ENCODE measurements at regions not wholly inside any gene's neighbourhood (a gene's known extent, or its start where the extent isn't known, plus 50 kb on each side); places are given as distances from the start of the nearest gene placed in this dataset.

- no peak for DNase-seq
Observed at GRCh38 chr18:78006006-78006773, 756.5 kb downstream of the GALR1 start.

GRCh38 chr18:78006774-78007260 lies 757.2 kb downstream of the GALR1 start:
- peak; percentile 19 for DNase-seq

GRCh38 chr18:78010363-78010762 lies 760.7 kb downstream of the GALR1 start:
- DNase-seq = no peak

DNA sequence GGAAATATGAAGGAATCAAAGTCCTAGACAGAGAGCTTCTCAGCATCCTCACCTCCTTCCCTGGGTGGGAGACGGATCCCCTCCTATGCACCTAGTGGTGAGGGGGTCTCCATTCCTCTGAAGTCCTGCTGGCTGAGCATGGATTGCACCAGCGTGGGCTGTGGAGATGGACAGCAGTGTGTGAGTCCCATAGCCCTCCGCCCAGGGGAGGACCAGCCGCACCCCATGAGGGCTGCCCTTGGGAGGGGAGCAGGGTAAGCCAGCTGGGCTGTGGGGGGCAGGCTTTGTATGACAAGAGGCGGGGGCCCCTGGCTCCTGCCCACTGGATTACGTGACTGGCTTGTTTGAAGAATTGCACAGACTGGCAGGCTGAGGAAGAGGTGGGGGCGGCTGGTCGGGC lies 768.2 kb downstream of the GALR1 start:
- no peak for DNase-seq

DNA sequence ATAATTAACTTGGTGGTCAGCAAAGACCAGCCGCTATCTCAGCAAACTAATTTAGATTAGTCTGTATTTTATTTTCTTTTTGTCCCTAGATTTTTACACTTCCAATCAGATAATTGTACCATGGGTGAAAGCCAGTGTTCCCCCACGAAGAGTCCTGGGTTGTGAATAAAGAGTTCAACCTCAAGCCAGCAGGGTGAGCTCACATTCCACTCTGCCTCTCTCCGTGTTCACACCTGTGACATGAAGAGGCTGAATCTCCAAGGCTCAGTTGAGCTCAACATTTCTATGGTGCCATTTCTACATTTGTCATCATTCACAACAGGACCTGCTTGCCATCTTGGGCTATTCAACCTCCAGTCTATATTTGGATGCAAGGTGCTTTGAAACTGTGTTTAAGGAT lies 771.5 kb downstream of the GALR1 start:
- DNase-seq = no peak

DNA sequence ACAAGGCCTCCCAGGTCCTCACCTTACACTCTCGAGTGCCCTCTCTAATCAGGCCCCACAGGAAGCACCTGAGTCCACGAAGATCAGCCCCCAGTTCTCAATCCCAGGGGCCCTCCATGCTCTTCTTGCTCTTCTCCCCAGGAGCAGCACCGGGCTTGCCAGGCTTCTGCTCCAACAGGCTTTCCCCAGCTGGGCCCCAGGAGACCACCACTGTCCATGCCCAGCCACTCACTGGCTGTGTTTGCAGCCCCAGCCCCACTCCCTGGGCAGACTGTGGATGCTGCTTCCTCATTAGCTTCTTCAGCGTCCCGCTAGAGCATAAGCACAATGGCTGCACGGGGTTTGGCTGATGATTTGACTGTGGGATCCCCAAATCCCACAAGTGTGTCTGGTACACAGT lies 781.9 kb downstream of the GALR1 start:
- DNase-seq = no peak

DNA sequence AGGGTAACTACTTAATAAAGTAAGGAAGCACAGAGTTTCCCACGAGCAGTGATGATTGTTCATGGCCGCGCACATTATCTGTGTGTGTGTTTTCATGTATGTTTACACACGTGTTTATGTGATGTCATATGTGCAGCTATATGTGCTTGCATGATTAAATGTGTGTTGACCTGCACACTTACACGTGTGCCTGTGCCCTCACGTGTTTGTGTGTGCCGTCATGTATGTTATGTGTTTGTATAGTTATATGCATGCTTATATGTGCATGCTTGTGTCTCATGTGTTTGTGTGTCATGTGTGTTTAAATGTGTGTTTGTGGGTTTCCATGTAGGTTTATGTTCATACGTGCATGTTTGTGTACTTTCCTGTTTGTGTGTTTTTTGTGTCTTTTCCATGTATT lies 782.3 kb downstream of the GALR1 start:
- DNase-seq = no peak

DNA sequence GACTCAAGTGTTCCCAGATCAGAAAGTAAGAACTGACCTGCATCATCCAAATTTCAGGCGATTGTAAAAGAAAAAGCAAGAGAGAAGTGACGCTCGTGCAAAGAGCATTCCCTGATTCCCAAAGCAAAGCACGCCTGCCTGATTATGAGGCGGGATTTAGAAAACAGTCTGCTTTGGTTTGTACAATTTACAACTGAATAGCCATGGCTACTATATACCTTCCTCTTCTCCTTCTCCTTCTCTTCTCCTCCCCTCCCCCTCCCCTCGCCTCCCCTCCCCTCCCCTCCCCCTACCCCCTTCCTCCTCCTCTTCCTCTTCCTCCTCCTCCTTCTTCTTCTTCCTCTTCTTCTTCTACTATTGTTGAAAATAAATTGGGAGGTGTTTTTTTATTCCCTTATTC lies 782.9 kb downstream of the GALR1 start:
- no peak for DNase-seq

- no peak for DNase-seq
Observed at GRCh38 chr18:78034755-78035154, 785.1 kb downstream of the GALR1 start.

GRCh38 chr18:78041218-78041617 lies 791.6 kb downstream of the GALR1 start:
- no peak for DNase-seq

- no peak for DNase-seq
Observed at GRCh38 chr18:78046631-78047030, 797.0 kb downstream of the GALR1 start.

- DNase-seq = no peak
Observed at GRCh38 chr18:78049281-78049680, 799.6 kb downstream of the GALR1 start.

DNA sequence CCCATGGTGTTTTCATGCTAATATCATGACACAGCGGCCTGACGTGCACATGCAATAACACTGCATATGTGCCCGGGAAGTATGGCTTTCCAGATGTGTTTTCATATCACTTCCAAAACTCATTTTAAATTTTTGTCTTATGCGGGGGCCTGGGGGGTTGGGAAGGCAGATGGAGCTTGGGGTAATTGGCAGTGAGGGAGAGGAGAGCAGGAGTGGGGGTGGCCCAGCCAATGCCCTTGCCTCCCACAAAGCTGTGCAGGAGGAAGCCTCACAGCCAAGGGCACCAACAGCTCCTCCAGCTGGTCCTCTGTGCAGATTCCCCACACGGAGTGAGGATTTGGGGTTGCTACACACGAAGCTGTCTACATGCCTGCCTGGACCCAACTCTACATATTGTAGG lies 805.2 kb downstream of the GALR1 start:
- DNase-seq = no peak

DNA sequence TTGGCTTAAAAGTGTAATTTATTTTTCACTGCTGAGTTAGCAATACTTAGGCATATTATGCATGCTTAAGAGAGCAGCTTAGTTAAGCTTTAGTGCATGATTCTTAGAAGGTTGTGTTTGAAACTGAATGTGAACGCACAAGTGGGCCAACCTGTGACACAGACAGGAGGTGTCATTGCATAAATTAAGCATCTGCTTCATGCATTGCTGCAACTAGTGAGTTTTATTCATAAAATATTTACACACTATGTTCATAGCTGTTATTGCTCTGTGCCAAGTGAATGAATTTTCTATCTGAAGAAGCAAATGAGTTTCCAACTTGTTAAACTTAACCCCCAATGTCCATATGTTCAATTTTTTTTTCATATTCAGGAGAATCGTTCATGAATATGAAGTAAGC lies 806.4 kb downstream of the GALR1 start:
- DNase-seq = no peak

DNA sequence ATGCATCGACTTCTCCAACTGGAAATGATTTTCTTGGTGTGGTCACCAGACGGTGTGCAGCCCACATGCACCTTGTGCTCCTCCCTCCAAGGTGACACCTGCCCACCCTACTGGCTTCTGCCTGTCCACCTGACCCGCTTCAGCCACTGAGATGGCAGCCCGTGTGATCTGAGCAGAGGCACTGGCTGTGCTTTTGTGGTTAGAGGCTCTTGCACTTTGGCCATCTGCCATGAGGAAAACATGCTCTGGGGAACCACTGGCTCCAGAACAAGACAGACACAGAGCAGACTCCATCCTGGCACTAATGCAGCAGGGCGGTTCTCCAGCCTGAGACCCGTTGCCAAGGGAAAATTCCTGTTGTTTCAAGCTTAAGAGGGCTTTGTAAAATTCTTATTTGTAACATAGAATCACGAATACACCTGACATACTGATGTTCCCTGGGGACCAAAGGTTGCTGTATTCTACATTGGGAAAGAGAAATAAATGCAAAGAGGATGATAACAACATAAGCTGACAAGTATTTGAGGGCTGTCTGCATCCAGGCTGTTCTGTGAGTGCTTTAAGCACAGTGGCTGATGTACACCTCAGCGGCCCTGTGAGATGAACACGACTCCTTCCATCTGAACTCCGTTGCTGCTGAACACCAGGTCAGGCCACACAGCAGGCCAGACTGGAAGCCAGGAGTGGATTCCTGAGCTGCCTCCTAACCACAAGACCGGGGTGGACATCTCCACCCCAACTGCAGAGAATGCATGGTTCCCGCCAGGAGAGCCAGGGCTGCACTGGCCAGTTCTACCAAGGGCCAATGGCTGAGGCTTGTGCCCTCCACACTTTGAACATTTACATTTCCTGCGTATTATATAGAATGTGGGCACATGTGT lies 820.4 kb downstream of the GALR1 start:
- no peak for DNase-seq

DNA sequence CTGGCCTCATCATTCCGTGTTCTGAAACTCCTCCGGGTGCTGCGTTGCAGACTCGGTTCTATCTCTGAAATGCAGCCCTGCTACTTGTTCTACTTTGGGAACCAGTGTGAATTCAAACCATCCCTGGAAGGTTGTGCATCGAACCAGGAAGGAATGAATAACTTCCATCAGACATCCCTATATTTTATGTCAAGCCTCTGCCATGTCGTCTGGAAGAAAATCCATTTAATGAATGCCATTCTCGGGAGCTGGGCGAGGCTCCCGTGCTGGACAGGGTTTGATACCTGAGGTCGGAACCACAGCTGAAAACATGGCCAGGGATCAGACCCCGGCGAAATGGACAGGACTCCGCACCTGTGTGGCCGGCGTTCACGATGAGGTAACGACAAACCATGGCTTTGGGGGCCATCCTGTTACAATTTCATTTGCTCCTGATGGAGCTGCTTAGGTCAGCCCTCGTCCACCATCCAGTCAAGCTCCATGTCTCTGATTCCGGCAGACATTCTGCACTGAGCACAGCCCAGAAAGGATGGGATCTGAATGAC lies 821.6 kb downstream of the GALR1 start:
- no peak for DNase-seq

- DNase-seq = no peak
Observed at GRCh38 chr18:78071776-78072175, 822.1 kb downstream of the GALR1 start.

- no peak for DNase-seq
Observed at GRCh38 chr18:78072375-78072774, 822.7 kb downstream of the GALR1 start.

DNA sequence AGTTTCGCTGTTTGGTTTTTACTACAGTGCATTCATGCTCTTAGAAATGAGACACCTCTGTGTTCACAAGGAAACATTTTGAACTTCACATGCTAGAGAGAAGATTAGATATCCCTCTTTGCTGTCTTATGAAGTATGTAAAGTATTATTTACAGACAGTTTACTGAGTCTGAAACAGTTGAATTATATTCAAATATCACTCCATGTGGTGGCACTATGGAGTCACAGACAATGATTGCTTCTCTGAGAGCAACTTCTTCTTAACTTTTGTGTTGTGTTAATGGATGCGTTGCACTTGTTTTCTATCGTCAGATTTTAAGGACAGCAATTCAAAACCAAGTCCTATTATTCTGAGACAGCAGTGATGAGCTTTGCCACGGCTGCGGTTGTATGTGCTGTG lies 823.6 kb downstream of the GALR1 start:
- peak; percentile 5 for DNase-seq

DNA sequence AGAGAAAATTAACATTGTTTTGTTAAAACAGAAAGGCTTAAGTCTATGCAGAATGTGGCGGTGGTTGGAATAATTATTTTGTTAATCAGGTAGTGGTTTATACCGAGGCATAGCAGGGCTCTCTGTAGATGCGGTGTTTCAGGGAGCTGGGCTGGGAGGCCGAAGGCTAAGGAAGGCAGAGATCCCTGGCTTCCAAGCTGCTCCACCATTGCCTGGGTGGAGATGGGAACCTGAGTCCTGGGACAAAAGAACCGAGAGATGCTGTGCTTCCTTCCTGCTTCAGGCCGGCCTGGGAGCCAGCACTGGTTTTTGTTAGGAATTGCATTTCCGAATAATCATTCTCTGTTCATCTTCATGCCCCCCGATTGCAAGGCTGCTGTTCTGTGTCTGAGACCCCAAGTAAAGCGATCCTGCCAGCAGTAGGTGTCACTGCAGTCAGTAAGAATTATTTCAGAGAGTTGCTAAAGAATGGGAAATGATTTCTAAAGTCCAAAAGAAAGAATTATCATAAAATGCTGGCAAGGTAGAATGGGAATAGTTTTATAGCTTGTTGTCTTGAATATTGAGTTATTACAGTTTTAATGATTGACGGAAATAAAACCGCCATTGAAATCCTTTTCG lies 824.9 kb downstream of the GALR1 start:
- no peak for DNase-seq

DNA sequence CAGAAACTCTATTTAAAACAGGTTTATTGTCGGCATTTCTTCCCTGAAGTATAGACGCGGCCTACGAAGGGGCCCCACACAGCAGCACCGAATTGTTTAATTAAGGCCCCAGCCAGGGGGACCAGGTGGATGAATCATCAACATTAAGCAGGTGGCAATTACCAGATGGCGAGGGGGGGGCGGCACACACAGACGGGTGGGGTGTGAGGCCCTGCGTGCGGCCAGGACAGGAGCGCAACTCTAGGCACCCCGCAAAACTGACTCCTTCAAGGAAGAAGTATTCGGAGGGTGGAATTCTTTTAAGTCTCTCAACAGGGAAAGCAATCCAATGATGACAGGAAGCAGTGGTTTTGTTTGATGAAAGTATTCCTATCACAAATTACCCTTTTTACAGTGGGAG lies 830.4 kb downstream of the GALR1 start:
- no peak for DNase-seq

DNA sequence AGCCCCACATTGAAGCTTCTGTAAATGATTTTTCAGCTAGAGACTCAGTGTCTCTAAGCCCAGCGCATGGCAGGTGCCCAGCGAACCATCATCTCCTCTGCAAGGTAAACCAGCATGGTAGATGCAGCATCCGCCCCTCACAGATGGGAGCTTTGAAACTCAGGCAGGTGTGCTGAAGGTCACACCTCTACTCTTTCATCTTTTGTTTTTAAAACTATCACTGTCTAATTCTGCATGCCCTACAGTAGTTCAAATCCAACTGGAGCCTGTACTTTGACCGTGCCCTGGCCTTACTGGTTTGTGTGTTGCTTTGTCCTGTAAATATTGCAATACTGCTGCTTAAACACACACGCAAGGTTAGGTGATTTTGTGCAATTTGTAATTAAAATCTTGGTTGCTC lies 831.1 kb downstream of the GALR1 start:
- no peak for DNase-seq

DNA sequence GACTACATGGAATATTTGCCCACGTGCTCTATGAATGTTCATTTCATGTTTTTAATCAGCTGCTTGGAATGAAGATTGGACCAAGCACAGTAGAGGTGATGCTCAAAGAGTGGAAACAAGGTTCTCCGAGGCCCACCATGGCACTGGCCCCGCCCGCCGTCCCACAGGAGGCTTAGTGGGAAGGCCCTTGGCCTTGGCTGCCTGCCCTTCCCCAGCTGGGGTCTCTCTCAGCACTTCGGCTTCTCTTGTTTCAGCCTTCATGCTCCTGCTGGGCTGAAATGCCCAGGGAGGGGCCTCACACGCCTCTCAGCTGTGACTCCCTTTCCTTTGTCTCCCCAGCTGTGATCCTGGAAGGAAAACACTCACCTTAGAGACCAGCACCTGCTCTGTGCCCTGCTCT lies 833.2 kb downstream of the GALR1 start:
- no peak for DNase-seq

Measured in NCI-H1048 (cell line).